ENCODE measurements at regions not wholly inside any gene's neighbourhood (a gene's known extent, or its start where the extent isn't known, plus 50 kb on each side); places are given as distances from the start of the nearest gene placed in this dataset.

DNA sequence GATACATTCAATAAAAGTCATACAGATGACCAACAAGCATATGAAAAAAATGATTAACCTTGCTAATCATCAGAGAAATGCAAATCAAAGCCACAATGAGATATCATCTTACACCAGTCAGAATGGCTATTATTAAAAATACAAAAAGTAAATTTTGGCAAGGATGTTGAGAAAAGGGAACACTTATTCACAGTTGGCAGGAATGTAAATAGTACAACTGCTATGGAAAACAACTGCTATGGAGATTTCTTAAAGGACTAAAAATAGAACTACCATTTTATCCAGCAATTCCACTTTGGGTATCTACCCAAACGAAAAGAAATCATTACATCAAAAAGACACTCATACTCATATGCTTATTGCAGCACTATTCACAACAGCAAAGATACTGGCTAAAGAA is 1121.8 kb downstream of the TBL1XR1 start:
- TF ChIP-seq, protein P1, sequence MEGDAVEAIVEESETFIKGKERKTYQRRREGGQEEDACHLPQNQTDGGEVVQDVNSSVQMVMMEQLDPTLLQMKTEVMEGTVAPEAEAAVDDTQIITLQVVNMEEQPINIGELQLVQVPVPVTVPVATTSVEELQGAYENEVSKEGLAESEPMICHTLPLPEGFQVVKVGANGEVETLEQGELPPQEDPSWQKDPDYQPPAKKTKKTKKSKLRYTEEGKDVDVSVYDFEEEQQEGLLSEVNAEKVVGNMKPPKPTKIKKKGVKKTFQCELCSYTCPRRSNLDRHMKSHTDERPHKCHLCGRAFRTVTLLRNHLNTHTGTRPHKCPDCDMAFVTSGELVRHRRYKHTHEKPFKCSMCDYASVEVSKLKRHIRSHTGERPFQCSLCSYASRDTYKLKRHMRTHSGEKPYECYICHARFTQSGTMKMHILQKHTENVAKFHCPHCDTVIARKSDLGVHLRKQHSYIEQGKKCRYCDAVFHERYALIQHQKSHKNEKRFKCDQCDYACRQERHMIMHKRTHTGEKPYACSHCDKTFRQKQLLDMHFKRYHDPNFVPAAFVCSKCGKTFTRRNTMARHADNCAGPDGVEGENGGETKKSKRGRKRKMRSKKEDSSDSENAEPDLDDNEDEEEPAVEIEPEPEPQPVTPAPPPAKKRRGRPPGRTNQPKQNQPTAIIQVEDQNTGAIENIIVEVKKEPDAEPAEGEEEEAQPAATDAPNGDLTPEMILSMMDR (IDR thresholded peaks at IDR 0.05; ENCODE audit: insufficient read depth, low read length, missing control alignments), result no peak
- H3K4me3 ChIP-seq (ENCODE audit: low read depth, low read length), result no peak overlapping the region
- ChIA-PET CTCF (no interaction called here), POLR2A (no interaction called here)
- DNase-seq (ENCODE audit: low read depth, low spot score), result no peak

DNA sequence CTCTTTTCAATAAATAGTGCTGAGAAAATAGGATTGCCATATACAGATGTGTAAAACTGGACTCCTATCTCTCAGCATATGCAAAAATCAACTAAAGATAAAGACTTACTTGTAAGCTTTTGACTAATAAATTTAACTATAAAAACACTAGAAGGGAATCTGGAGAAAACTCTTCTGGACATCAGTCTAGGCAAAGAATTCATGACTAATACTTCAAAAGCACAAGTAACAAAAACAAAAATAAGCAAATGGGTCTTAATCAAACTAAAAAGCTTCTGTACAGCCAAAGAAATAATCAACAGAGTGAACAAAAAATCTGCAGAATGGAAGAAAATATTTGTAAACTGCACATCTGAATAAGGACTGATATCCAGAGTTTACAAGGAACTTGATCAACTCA is 1122.2 kb downstream of the TBL1XR1 start:
- POLR2A ChIA-PET, result no interaction called here
- CTCF ChIA-PET, result no interaction called here
- no peak for DNase-seq (ENCODE audit: low read depth, low spot score)
- TF ChIP-seq, protein P1 (IDR thresholded peaks at IDR 0.05; ENCODE audit: insufficient read depth, low read length, missing control alignments), result no peak
- H3K4me3 ChIP-seq (ENCODE audit: low read depth, low read length), result no peak overlapping the region

DNA sequence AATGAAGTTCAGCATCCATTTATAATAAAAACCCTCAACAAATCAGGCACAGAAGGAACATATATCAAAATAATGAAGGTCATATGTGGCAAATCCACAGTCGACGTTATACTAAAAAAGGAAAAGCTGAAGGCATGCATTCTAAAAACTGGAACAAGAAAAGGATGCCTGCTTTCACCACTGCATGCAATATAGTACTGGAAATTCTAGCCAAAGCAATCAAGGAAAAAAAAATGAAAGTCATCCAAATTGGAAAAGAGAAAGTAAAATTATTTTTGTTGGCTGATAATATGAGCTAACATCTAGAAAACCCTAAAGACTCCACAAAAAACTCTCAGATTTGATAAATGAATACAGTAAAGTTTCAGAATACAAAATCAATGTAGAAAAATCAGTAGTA is 1123.2 kb downstream of the TBL1XR1 start:
- H3K4me3 ChIP-seq (ENCODE audit: low read depth, low read length), result no peak overlapping the region
- no peak for DNase-seq (ENCODE audit: low read depth, low spot score)
- CTCF ChIA-PET, result no interaction called here
- TF ChIP-seq, protein P1 (IDR thresholded peaks at IDR 0.05; ENCODE audit: insufficient read depth, low read length, missing control alignments), result no peak
- POLR2A ChIA-PET, result no interaction called here

DNA sequence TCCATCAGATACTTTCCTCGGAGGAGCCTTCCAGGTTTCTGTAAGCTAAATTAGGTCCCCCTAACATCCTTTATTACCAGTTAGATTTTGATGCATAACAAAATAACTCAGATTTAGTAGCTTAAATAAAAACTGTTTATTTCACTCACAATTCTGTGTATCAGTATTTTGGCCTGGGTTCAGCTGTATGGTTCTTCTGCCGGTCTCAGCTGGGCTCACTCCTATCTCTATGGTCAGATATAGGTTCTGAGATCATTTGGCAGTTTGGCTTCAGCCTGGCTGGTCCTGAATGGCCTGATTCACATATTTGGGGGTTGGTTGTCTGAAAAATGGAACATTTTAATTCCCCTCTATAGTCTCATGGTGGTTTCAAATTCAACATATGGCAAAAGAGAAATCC is 1125.3 kb downstream of the TBL1XR1 start:
- H3K4me3 ChIP-seq (ENCODE audit: low read depth, low read length), result no peak overlapping the region
- DNase-seq (ENCODE audit: low read depth, low spot score), result no peak
- POLR2A ChIA-PET, result no interaction called here
- CTCF ChIA-PET, result no interaction called here
- TF ChIP-seq, protein P1 (IDR thresholded peaks at IDR 0.05; ENCODE audit: insufficient read depth, low read length, missing control alignments), result no peak

DNA sequence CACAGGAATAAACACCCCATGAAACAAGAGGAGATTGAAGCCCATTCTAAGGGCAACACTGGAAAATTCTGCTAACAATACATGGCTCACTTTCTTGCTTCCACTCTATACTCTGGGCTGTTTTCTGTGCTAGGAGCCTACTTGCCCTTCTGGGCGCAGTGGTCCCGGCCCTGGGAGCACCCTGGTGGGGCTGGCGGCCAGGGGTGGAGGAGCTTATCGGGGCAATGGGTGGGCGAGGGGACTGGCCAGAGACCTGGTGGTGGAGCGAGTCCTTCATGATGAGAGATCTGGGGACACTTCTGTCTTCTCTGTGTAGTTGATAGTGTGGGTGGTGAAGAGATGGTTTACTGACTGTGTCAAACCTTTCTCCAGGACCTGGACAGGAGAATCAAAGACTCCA is 1128.5 kb downstream of the TBL1XR1 start:
- TF ChIP-seq, protein P1 (IDR thresholded peaks at IDR 0.05; ENCODE audit: insufficient read depth, low read length, missing control alignments), result no peak
- H3K4me3 ChIP-seq (ENCODE audit: low read depth, low read length), result no peak overlapping the region
- no peak for DNase-seq (ENCODE audit: low read depth, low spot score)
- ChIA-PET POLR2A (no interaction called here), CTCF (no interaction called here)

DNA sequence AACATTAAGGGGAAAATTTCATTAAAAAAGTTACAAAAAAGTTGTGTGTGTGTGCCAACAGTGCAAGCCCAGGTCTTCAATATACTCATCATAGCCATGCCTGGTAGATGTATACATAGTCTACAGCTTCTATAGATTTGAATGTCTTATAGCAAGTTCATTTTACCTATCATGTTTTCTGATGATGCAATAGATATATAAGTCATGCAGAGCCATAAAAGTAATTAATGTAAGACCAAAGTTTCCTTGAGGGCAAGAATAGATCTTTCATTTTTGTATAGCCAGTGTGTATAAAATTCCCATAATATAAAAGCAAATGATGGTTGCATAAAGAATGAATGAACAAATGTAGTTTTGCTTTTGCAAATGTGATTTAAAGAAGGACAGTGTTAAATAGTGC is 1138.4 kb downstream of the TBL1XR1 start:
- CTCF ChIA-PET, result no interaction called here
- no peak for DNase-seq (ENCODE audit: low read depth, low spot score)
- TF ChIP-seq, protein P1 (IDR thresholded peaks at IDR 0.05; ENCODE audit: insufficient read depth, low read length, missing control alignments), result no peak
- no peak overlapping the region for H3K4me3 ChIP-seq (ENCODE audit: low read depth, low read length)
- POLR2A ChIA-PET, result no interaction called here

Measured in AG04449 (cell line).